Esophagus (tissue), 2 donors: ENCODE measurements at regions not wholly inside any gene's neighbourhood (a gene's known extent, or its start where the extent isn't known, plus 50 kb on each side); places are given as distances from the start of the nearest gene placed in this dataset.

Source experiments
- H3K27ac ChIP-seq, 2 donors: one replicate each; pipeline ENCODE4 v1.5.1; 2013; ENCODE audit warnings: low read depth in 2 of 2, mild to moderate bottlenecking in 2 of 2, inconsistent platforms in 1 of 2, low read length in 1 of 2, moderate library complexity in 1 of 2
- H3K27me3 ChIP-seq, 2 donors: one replicate each; pipeline ENCODE4 v1.6.1; 2013; ENCODE audit warnings: low read length in 2 of 2, control low read depth in 1 of 2, mild to moderate bottlenecking in 1 of 2; ENCODE audit not compliant: insufficient read depth in 2 of 2, control insufficient read depth in 1 of 2
- H3K36me3 ChIP-seq, 2 donors: one replicate each; pipeline ENCODE4 v1.6.1; 2013; ENCODE audit warnings: low read length in 1 of 2; ENCODE audit not compliant: control insufficient read depth in 2 of 2, insufficient read depth in 2 of 2
- H3K4me1 ChIP-seq, 2 donors: one replicate each; pipeline ENCODE4 v1.6.1; 2013; ENCODE audit warnings: low read length in 1 of 2; ENCODE audit not compliant: control insufficient read depth in 2 of 2, insufficient read depth in 2 of 2
- H3K4me3 ChIP-seq, 2 donors: one replicate each; pipeline ENCODE4 v1.5.1; 2013; ENCODE audit warnings: low read length in 2 of 2, mild to moderate bottlenecking in 2 of 2, low read depth in 1 of 2, moderate library complexity in 1 of 2
- H3K9me3 ChIP-seq, 2 donors: one replicate each; pipeline ENCODE4 v1.6.1; 2013; ENCODE audit warnings: mild to moderate bottlenecking in 2 of 2, low read depth in 1 of 2, low read length in 1 of 2, moderate library complexity in 1 of 2; ENCODE audit not compliant: control insufficient read depth in 2 of 2, insufficient read depth in 1 of 2
- WGBS, 2 donors: extraction: QIAGEN DNeasy Blood & Tissue Kit; methylation state at CpG; one replicate each; pipeline ENCODE4 v1.1.7; 2013; 5-methylcytosine and 5-hydroxymethylcytosine counted together
- donor health status: healthy with polysubstance abuse.
- donor health status: Bipolar disorder and iron deficiency.

DNA sequence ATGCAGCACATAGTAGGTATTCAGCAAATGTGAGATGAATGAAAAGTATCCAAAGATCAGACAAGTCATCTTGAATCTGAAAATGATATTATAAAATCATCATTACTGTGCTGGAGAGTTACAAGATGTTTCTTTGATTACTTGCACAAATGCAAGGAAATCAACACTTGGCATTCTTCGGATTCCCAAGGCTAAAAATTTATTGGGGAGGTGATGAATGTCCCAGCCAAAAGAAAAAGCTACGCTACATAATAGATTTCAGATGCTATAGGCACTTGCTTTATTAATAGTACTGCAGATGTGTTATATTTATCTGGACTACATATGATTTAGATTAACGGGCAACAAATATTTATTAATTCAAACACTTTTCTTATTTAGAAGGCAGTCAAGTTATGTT, 286.7 kb upstream of the TENM3 start:
- no peak overlapping the region for H3K4me3 ChIP-seq
- H3K4me1 ChIP-seq = no peaks in the 10 kb centered on the region
- WGBS, 2 donors = 71 to 75% methylated on average over 3 of the region's 3 CpGs
- H3K9me3 ChIP-seq = no peaks in the 10 kb centered on the region
- H3K27ac ChIP-seq = no peak overlapping the region
- no peaks in the 10 kb centered on the region for H3K27me3 ChIP-seq
- no peaks in the 10 kb centered on the region for H3K36me3 ChIP-seq

DNA sequence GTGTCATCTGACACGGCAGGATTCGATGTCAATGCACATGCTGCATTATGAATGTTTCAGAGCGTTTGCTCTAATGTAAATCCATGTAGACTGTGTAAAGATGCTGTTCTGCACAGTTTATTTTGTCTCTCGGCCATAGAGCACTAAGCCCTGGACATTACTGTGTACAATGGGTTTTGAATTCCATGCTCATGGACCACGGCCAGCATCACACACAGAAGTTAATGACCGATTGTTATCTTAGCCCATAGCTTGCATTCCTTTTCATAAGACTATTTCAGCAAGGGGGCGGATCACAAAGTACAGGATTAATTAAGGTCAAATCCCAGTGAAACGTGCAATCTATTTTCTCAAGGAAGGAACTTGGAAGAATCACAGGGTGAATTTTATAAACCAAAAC, 286.1 kb upstream of the TENM3 start:
- Histone ChIP-seq H3K27ac (no peak overlapping the region), H3K36me3 (no peaks in the 10 kb centered on the region), H3K27me3 (no peaks in the 10 kb centered on the region), H3K4me1 (no peaks in the 10 kb centered on the region), H3K9me3 (no peaks in the 10 kb centered on the region), H3K4me3 (no peak overlapping the region)
- WGBS, 2 donors = 38 to 48% methylated on average over 8 of the region's 8 CpGs

DNA sequence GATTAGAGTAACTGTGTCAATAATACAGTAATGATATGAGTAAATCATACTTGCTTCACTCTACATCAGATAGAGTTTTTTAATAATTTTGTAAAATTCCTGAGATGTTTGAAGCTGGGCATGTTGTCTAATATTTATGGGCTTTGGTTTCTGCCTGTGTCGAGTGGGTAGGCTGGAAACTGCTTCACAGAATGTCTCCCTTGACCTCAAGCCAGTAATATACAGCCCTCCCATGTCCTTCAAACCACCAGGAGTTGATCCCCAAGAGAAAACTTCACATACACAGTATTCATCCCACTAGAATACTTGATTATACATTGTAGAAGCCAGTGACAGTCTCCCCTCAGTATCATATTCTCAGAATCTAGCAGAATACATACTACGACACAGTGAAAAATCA, 284.8 kb upstream of the TENM3 start:
- H3K9me3 ChIP-seq = no peaks in the 10 kb centered on the region
- 63 to 72% methylated on average over 2 of the region's 2 CpGs for WGBS, 2 donors

GRCh38 chr4:181959121-181959520, 284.1 kb upstream of the TENM3 start:
- no peaks in the 10 kb centered on the region for H3K9me3 ChIP-seq
- H3K27me3 ChIP-seq = no peaks in the 10 kb centered on the region
- H3K27ac ChIP-seq = no peak overlapping the region
- H3K36me3 ChIP-seq = no peaks in the 10 kb centered on the region
- H3K4me3 ChIP-seq = no peak overlapping the region
- no peaks in the 10 kb centered on the region for H3K4me1 ChIP-seq
- 63 to 70% methylated on average over 3 of the region's 3 CpGs for WGBS, 2 donors

More for the DNA sequence above, 284.8 kb upstream of the TENM3 start:
- no peaks in the 10 kb centered on the region for H3K4me1 ChIP-seq
- H3K36me3 ChIP-seq = no peaks in the 10 kb centered on the region
- no peaks in the 10 kb centered on the region for H3K27me3 ChIP-seq
- H3K4me3 ChIP-seq = no peak overlapping the region
- H3K27ac ChIP-seq = no peak overlapping the region

DNA sequence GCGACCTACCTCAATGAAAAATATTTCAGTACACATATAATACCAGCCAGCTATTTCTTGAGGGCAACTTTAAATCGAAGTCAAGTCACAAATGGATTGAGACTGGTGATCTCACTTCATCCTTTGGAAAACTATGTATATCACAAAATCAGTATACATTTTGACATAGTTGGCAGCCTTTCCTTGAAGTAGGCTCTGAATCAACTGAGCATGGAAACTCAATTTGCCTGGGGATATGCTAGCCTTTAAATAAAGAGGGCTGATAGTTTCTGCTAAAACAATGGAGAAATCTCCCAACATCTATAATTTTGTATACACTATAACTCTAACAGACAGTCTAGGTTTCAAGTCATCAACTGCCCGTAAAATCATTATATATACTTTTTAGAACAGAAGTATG, 282.8 kb upstream of the TENM3 start:
- Histone ChIP-seq H3K9me3 (no peaks in the 10 kb centered on the region), H3K27ac (no peak overlapping the region), H3K27me3 (no peaks in the 10 kb centered on the region), H3K4me3 (no peak overlapping the region), H3K36me3 (no peaks in the 10 kb centered on the region), H3K4me1 (no peaks in the 10 kb centered on the region)
- WGBS, 2 donors = 66 to 73% methylated on average over 3 of the region's 3 CpGs

DNA sequence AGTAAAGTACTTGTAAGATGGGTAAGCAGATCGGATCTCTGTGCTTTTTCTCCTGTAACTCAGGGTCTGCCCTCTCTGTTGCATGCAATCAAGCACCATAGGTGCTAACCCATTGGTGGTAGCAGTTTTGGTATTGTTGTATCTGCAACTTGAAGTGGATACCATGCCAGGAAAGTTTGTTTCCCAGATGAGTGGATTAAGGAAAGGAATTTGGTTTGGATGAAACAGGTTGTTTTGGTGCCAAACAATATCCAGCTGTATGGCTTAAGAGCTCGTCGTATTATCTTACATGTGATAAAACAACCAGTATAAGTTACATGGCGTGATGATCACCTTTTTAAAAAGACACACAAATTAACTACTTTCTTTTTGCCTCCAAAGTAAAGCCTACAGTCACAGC, 280.9 kb upstream of the TENM3 start:
- H3K27me3 ChIP-seq = no peaks in the 10 kb centered on the region
- H3K4me3 ChIP-seq = no peak overlapping the region
- no peaks in the 10 kb centered on the region for H3K9me3 ChIP-seq
- no peaks in the 10 kb centered on the region for H3K4me1 ChIP-seq
- no peak overlapping the region for H3K27ac ChIP-seq
- WGBS, 2 donors = 42 to 43% methylated on average over 4 of the region's 4 CpGs
- H3K36me3 ChIP-seq = no peaks in the 10 kb centered on the region

GRCh38 chr4:181964731-181965130, 278.5 kb upstream of the TENM3 start:
- no peak overlapping the region for H3K4me3 ChIP-seq
- H3K27ac ChIP-seq = no peak overlapping the region
- 73 to 83% methylated on average over 8 of the region's 8 CpGs for WGBS, 2 donors
- no peaks in the 10 kb centered on the region for H3K27me3 ChIP-seq
- no peaks in the 10 kb centered on the region for H3K4me1 ChIP-seq
- no peaks in the 10 kb centered on the region for H3K9me3 ChIP-seq
- no peaks in the 10 kb centered on the region for H3K36me3 ChIP-seq

- H3K27ac ChIP-seq = no peak overlapping the region
- no peaks in the 10 kb centered on the region for H3K27me3 ChIP-seq
- H3K4me1 ChIP-seq = no peaks in the 10 kb centered on the region
- no peaks in the 10 kb centered on the region for H3K9me3 ChIP-seq
- H3K4me3 ChIP-seq = no peak overlapping the region
- WGBS, 2 donors = 72 to 84% methylated on average over 1 of the region's 1 CpG
- H3K36me3 ChIP-seq = no peaks in the 10 kb centered on the region
These were observed 277.1 kb upstream of the TENM3 start for GRCh38 chr4:181966104-181966551.

- Histone ChIP-seq H3K4me1 (no peaks in the 10 kb centered on the region), H3K9me3 (no peaks in the 10 kb centered on the region), H3K4me3 (no peak overlapping the region), H3K36me3 (no peaks in the 10 kb centered on the region), H3K27ac (no peak overlapping the region), H3K27me3 (no peaks in the 10 kb centered on the region)
- 65 to 85% methylated on average over 3 of the region's 3 CpGs for WGBS, 2 donors
These were observed 275.8 kb upstream of the TENM3 start for GRCh38 chr4:181967401-181967800.

- no peak overlapping the region for H3K4me3 ChIP-seq
- H3K27ac ChIP-seq = no peak overlapping the region
- H3K27me3 ChIP-seq = no peaks in the 10 kb centered on the region
- no peaks in the 10 kb centered on the region for H3K36me3 ChIP-seq
- H3K4me1 ChIP-seq = no peaks in the 10 kb centered on the region
- H3K9me3 ChIP-seq = no peaks in the 10 kb centered on the region
- 79 to 82% methylated on average over 6 of the region's 6 CpGs for WGBS, 2 donors
These were observed 274.8 kb upstream of the TENM3 start for GRCh38 chr4:181968371-181968770.
